HG02943 (cell line): ENCODE measurements at regions not wholly inside any gene's neighbourhood (a gene's known extent, or its start where the extent isn't known, plus 50 kb on each side); places are given as distances from the start of the nearest gene placed in this dataset.

Source experiments
- ATAC-seq: cut with Tn5 transposase; IDR thresholded peaks from one replicate; pipeline ENCODE4 v1.9.1; 2021; ENCODE audit warnings: mild to moderate bottlenecking, low read depth, moderate library complexity; ENCODE audit not compliant: unreplicated experiment

DNA sequence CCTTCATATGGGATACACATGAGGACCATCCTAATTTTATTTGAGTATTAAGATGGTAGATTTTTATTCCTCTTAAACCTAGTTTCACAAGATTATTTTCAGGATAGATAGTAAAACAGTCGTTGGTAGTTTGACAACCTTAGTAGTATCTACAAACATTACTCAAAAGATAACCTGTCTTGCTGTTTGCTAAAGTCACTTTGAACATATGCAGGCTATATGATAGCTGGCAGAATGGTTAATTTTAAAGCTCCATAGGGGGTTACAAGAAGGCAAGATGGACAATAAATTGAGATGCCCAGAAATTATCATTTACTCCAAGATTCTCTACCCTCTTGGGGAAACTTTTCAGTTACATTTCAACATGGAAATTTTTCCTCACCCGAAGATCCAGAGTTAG, 525.7 kb downstream of the SOX5 start:
- ATAC-seq = no peak

DNA sequence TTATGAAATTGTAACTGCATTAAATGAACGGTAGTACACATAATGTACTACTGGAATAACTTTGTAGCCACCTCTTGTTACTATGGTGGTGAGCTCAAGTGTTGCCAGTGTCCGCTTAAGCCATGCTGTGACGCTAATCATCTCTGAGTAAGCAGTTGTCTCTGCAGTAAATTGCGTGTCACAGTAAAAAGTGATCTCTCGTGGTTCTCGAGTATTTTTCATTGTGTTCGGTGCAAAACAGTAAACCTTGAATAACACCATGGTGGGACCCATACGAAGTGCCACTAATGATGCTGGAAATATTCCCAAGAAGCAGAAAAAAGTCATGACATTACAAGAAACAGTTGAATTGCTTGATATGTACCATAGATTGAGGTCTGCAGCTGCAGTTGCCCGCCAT, 524.8 kb downstream of the SOX5 start:
- ATAC-seq = no peak

DNA sequence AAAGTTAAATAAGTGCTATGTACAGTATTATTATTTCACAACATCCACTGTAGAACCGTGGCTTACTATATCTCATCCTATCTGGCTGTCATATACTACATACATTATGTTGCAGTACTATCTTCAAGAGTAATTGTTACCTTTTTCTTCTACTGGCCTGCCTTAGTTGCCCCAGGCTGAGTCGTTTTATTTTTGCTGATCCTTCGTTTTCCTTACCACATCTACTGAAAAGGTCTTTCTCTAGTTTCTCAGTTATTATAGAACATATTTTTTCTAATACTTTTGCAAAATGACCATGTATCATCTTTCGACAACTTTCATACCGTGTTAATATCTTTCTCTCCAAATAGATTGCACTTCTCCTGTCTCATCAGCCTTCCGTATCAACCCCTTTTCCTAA, 523.1 kb downstream of the SOX5 start:
- no peak for ATAC-seq

DNA sequence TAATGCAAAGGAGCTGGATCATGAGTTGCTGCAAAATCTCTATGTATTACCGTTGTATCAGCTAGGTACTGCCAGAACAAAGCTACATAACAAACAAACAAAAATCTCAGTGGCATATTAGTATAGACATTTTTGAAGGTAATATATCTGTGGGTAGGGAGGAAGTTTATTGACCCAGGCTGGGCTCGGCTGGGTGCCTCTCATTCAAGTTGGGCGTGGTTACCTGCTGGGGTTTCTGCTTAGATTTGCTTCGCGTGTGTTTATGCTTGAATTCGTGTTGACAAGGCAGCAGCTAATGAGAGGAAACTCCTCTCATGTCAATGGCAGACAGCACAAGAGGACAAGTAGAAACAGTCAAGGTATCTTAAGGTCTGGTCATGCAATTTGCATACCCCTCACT, 520.7 kb downstream of the SOX5 start:
- ATAC-seq = no peak

DNA sequence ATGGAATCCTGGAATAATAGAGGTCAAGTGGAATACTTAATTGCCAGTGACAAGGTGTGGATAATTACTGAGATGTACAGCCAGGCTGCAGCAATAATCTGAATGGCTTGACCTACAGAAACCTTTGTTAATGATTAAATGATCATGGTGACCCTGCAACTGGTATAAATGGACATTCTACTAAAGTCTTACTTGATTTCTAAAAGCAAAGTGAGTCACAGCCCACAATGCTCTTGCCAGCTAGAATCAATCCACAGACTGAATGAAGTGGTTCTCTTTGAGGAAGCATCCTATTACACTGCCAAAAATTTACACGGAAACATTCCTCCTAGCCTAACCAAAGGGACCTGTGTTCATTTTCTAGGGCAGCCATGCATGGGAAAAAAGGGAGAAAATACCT, 518.5 kb downstream of the SOX5 start:
- no peak for ATAC-seq

DNA sequence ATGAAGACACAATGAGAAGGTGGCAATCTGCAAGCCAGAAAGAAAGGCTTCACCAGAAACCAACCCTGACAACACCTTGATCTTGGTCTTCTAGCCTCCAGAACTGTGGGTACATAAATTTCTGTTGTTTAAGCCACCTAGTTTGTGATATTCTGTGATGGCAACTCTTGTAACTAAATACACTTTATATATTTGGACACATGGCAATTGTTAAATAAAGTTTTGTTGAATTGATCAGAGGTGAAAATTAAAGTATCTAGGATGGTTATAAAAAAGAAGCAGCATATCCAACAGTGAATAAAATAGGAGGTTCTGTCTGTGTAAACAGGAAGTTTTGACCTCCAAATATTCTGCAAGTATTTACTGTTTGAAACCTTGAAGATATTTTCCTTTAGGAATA, 516.3 kb downstream of the SOX5 start:
- ATAC-seq = no peak

DNA sequence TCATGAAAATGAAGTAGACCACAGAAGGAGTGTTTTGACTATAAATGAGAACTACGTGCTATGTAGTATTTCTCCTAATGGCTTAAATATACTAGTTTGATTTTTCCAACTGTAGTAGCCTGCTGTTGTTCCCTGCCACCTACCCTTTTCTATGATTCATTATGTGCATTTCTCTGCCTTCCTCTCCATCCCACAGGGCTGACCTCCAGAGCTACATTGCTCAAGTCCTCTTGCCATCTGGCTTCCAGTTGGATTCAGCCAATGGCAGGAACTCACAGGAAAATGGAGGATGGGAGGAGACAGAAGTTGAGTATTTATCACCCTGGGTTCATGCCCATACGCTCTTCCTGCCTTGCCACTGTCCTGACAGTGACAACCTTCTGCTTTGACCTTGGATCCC, 515.3 kb downstream of the SOX5 start:
- no peak for ATAC-seq

DNA sequence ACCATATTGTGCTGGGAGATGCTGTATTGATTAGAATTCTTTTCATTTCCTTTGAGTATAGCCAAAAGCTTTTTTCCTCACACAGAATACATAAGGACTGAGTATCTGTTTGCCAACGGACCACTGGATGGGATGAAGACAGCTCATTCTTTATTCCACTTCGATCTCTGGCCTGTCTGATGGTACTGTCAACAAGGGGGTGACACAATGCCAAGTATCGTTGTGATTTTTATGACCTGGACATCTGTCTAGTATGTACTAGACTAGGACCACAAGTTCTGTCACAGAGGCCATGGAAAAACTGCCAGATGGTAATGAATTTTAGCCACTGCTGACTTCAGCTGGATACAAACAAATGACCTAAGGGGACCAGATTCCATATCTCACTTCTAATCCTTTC, 502.7 kb downstream of the SOX5 start:
- no peak for ATAC-seq

DNA sequence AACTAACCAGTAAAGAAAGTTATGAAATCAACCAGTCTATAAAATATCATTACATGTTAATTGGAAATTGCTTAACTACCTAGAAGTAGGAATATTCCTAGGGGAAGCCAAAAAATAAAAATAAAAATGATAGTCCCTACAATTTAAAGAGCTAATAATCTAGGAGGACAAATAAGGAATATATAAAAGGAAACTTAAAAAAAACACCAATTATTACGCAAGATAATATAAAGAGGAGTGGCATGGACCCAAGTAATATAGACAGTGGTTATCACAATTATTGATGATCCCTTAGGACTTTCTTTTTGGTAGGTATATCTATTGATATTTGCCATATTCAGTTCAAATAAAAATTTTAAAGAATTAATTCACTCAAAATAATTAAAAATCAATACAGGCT, 498.7 kb downstream of the SOX5 start:
- no peak for ATAC-seq

DNA sequence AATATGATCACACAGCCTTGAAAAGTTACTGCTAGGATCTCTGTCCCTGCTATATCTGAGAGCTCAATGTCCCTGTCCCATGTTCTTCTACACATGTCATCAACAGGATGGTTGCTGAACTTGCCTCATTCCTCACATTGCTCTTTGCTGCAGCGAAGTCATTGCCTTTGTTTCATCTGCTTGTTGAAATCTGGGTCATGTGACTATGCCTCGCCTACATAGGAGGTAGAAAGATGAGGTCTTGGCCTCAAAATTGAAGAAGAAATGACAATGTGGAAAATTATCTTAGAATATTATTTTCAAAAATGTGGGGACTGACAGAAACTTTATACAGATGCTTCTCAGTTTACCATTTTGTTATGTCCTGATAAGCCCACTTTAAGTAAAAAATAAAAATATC, 494.2 kb downstream of the SOX5 start:
- ATAC-seq = no peak

DNA sequence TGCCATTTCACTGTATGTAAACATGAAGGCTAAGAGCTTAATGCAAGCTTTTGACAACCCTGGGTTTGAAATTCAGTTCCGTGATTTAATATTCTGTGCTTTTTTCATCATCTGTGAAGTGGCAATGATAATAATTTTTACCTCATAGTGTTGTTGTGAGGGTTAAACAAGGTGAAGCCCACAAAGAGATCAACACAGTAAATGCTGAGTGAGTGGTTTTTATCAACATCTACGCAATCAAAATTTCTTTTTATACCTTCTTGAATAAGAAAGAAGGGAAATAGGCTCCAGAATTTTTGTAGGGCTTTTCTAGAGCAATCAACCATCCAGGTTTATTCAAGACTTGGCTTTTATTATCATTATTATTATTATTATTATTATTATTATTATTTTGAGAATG, 490.8 kb downstream of the SOX5 start:
- ATAC-seq = no peak

DNA sequence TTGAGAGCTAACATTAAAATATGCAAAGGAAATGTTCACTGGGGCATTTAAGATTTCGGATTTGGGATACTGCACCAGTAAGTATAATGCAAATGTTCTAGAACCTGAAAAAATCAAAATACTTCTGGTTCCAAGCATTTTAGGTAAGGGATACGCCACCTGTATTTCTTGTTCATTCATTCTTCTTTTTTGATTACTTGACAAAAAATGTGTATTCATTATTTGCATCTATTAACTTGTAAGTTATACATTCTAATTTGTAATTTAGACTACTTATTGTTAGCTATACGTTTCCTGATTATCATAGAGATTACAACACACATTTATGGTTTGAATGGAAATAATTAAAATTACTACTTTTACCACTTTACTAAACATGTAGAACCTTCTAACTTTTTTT, 486.9 kb downstream of the SOX5 start:
- no peak for ATAC-seq

DNA sequence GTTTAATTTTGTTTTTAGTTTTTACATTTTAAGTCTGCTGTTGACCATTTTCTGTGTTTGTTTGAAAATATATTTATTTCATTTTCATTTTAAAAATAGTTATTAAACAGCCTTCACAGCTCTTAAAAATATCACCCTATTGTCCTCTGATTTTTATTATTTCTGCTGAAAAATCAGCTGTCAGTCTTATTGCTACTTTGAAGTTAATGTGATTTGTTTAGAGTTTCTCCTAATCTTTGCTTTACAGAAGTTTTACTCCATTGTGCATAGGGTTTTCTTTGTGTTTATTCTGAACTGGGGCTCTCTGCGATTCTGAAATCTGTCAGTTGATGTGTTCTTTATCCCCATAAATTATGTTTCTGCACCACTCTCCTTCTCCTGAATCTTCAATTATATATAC, 486.3 kb downstream of the SOX5 start:
- ATAC-seq = no peak

DNA sequence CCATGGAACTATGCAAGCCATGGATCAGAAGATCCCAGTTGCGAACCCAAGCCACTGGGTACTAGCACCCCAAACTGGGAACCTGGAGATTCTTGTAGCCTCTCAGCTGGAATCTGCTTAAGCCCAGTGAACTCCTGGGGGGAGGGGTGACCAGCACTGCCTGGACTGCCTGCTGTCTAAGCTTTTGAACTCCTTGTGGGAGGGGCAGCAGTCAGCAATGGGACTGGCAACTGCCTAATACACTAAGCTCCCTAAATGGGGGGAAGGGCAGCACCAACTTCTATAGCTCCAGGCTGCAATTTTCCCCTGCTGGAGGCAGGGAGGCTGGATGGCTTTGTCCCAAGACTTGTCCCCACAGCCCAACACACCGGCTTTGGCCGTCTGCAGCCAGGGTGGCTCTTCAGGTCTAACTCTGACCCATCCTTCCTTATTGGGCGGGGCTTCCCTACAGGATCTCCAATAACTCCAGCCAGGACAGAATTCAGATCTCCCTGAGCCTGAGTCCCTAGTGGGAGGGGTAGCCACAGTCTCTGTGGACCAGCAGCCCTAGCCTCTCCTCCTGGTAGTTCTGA, 485.1 kb downstream of the SOX5 start:
- ATAC-seq = no peak

DNA sequence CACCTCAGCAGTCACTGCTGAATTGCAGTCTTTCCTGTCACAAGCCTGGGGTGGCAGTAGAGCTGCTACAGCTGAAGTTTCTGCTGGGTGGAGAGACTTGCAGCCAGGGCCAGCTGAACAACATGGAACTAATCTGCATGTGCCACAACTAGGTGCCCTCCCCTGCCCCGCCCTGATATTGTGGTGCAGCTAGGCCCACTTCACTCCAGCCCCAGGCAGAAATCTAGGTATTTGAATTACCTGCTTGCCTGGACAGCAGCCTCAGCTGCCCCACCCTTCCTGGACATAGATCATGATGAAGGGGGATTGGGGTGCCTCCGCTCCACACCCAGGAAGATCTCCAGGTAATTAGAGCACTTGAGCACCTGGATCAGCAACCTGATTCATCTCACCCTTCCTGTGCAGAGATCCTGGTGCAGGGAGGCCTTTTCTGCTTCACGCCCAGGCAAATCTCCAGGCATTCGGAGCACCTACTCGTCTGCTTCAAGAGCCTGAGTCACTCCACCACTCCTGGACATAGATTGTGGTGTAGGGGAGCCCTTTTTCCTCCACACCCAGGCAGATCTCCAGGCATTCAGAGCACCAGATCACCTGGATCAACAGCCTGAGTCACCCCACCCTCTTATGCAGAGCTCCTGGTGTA, 477.0 kb downstream of the SOX5 start:
- ATAC-seq = no peak

DNA sequence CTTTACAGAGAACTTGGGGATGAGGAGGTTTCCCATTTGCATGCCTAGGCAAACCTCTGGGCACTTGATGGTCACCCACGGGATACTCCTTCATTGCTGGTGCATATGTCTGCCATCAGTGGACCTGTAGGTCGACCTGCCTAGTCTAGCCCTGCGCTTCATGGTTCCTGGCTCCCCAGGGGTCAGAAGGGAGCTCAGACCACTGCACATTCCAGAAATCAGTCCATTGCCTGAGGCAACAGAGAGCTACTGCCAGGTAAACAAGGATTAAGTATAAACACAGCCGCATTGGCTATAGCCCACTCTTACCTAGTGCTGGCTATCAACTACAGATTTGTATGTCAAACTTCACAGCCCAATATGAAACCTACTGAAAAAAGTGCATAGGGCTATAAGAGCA, 476.4 kb downstream of the SOX5 start:
- ATAC-seq = no peak

DNA sequence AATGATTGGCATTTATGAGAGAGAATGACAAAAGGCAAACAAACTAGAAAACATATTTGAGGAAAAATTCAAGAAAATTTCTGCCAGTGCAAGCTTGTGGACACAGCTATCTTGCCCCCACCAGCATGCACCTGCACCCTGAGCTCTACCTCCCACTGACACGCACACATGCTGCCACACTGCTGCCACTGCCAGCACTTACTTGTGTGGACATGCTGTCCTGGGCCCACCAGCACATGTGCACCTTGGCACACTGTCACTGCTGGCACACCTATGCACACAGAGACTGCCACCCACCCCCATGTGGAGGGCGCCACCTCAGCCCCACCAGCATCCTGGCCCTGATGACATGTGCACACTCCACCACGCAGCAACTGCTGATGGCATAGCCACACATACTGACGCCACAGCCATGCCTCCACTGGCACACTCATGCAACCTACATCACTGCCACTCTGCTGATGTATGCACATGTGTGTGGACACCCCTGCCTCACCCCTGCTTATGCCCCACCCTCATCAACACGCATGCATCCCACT, 475.0 kb downstream of the SOX5 start:
- no peak for ATAC-seq
